HG03469 (cell line): ENCODE measurements at regions not wholly inside any gene's neighbourhood (a gene's known extent, or its start where the extent isn't known, plus 50 kb on each side); places are given as distances from the start of the nearest gene placed in this dataset.
"Not testable (repeated sequence)": the region's sequence is repeated elsewhere in the genome, so short reads cannot be mapped to it uniquely, and the experiment has no call there.

Experiments used
- ATAC-seq: cut with Tn5 transposase; IDR thresholded peaks from one replicate; pipeline ENCODE4 v1.9.1; 2021; ENCODE audit warnings: mild to moderate bottlenecking, moderate library complexity, moderate number of reproducible peaks; ENCODE audit not compliant: unreplicated experiment

- no peak for ATAC-seq
Observed at GRCh38 chr2:64250063-64250462, 105.8 kb upstream of the PELI1 start.

GRCh38 chr2:64250751-64251423, 106.7 kb upstream of the PELI1 start:
- no peak for ATAC-seq

DNA sequence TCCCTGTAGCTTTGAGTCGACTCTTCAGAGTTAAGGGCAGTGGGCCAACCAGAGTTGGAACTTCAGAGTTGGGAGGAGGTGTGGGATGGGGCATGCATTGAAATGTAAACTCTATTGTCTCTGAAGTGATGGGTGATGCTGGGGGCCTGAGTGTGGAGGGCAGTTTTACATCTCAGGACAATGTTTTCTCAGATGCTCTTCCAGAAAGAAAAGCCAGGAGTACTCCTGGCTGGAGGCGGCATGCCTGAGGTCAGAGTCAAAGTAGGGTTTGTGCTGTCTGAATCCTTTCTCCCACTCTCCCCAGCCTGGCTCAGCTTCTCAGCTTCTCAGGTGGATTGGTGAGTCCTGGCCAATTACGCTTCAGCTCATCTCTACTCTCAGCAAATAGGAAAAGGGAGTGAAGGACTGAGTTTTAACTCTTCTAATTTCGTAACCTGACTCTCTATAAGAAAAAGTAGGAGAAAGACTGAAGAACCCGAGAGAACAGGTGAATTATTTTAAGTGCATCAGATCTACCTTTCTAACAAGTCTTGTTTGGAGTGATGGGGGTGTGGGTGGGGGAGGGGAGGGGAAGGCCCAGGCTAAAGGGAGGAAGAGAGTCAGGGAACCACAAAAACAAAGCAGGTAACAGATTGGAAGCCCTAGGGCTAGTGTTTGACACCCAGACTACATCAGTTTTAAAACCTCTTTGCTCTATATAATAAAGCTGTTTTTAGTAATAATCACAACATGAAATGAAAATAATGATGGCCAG, 107.5 kb upstream of the PELI1 start:
- ATAC-seq, result no peak

DNA sequence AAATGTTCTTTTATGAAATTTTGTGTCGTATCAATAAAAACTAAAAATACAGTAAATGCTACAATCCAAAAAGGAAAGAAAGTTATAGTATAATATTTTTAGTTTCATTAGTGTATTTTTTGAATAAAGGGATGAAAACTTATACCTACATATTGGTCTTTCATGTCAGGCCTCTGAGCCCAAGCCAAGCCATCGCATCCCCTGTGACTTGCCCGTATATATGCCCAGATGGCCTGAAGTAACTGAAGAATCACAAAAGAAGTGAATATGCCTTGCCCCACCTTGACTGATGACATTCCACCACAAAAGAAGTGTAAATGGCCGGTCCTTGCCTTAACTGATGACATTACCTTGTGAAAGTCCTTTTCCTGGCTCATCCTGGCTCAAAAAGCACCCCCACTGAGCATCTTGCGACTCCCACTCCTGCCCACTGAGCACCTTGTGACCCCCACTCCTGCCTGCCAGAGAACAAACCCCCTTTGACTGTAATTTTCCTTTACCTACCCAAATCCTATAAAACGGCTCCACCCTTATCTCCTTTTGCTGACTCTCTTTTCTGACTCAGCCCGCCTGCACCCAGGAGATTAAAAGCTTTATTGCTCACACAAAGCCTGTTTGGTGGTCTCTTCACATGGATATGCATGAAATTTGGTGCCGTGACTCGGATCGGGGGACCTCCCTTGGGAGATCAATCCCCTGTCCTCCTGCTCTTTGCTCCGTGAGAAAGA, 108.2 kb upstream of the PELI1 start:
- not testable (repeated sequence) for ATAC-seq

DNA sequence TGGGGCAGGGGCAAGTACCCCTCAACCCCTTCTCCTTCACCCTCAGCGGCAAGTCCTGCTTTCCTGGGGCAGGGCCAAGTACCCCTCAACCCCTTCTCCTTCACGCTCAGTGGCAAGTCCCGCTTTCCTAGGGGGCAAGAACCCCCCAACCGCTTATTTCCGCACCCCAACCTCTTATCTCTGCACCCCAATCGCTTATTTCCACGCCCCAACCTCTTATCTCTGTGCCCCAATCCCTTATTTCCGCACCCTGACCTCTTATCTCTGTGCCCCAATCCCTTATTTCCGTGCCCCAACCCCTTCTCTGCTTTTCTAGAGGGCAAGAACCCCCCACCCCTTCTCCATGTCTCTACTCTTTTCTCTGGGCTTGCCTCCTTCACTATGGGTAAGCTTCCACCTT, 109.2 kb upstream of the PELI1 start:
- ATAC-seq, result not testable (repeated sequence)

DNA sequence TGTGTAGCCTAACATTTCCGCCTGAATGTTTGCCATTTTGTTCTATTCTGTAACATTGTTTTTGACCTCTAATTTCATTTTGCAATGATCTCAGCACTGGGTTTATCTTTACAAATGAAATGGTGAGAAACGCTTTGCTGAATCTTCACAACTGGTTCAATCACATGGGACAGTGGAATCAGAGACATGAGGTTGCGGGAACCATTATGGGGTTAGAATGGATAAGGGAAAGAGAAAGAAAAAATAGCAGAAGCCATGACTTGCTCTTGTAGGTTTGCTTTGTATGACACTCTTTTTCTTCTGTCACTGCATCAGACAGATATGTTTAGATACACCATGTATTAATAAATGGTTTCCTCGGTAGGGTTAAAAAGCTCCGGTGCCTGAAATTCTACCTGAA, 114.3 kb upstream of the PELI1 start:
- ATAC-seq, result no peak

DNA sequence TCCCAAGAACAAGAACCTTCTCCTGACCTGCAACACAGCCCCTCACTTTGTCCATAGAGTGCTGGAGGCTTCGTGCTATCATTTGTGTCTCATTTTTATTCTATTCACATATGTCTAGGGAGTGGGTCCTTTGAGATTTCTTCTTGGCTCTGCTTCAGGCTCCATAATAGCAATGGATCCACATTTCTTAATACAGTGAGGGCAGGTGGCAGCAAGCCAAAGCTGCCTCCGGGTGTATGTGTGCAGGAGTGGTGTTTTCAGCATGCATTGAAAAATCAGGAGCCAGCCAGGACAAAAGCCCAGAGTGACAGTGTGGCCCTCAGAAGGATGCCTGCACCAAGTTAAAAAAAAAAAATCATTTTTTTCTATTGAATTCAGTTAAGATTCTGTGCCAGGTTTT, 115.1 kb upstream of the PELI1 start:
- ATAC-seq, result no peak

DNA sequence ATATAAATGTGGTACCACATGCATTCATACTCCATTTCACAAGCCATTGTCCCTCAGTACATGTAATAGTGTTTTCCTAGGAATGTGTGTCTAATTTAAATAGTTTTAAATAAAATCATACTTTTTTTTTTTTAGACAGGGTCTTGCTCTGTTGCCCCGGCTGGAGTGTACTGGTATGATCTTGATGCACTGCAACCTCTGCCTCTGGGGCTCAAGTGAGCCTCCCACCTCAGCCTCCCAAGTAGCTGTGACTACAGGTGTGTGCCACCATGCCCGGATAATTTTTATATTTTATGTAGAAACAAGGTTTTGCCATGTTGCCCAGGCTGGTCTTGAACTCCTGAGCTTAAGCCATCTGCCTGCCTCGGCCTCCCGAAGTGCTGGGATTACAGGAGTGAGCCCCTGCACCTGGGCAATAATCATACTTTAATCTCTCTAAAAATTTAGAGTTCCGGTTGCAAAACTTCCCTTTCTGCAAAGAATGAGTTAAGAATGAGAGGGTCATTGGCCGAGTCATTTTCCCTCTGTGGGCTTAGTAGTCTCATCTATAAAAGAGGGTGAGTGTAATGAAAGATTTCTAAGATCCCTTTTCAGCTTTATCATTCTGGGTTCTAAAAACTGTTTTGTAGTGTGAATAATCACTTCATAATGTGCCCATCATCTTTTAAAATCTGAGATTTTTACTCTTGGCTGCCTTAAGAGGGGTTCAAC, 116.0 kb upstream of the PELI1 start:
- ATAC-seq, result no peak

GRCh38 chr2:64260817-64261216, 116.6 kb upstream of the PELI1 start:
- peak; percentile 88 for ATAC-seq

DNA sequence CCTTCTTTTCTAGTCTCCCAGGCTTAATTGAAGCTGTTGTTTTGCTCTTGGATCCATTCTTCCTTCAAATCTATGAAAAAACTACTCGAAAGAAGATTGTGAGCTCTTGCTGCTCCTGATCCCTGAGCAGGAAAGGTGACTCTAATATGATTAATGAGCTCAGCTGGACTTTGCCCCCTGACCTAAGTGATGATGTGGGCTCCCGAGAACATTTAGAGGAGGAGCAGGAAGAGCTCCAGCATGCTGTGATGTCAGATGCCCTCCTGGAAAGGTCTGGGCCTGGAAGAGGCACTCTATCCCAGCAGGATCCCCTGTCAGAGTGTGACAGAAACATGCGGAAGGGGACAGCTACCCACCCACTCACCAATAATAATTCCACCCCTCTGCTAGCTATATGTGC, 117.9 kb upstream of the PELI1 start:
- ATAC-seq, result no peak

DNA sequence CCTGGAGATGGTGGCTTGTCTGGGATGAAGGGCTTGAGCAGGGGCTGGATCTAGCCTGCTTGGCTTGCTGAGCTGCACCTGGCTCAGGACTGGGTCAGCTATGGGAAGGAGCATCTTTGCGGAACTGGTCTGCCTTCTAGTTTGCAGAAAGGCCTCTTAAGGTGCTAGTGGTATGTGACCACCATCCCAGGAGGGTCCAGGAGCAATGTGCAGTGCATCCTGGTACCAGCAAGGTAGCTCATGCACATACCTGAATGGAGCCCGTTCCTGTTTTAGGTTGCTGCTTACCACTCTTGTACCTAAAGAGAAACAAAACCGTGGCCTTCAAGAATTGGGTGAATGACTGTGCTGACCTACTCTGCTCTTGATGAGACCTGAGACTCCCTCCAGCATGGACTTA, 118.6 kb upstream of the PELI1 start:
- no peak for ATAC-seq

DNA sequence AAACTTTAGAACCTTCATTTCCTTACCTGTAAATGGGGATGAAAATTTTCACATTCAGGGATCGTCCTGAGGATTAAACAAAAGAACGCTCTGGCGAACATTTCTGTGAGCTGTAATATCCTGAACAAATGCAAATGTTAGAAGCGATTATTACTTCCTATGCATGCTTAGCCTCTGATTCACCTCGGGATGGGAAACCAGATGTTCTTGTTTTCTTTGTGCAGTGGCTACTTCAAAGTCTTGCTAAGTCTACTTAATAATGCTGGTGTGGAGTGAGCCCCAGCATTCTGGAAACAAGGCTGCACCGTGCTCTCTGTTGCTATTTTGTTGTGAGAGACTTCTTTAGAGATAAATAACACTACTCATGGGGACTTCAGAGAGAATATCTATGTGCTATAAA, 119.1 kb upstream of the PELI1 start:
- no peak for ATAC-seq

DNA sequence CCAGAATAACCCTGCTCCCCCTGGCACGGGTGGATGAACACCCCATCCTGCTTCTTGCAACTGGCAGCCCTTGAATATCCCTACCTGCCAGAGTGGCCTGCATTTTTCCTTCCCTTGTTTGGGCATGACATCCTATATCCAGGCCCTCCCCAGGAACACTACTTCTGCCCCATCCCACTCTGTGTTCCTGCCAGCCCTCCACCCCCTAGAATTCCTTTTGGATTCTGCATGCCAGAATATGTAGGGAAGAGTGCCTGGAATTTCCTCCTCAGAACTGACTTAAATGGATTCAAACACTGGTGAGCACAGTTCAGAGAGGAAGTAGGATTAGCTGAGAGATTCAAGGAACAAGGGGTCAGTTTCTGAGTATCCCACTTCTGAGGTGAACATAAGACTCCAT, 123.5 kb upstream of the PELI1 start:
- no peak for ATAC-seq

- ATAC-seq, result no peak
Observed at GRCh38 chr2:64268330-64269048, 124.3 kb upstream of the PELI1 start.

DNA sequence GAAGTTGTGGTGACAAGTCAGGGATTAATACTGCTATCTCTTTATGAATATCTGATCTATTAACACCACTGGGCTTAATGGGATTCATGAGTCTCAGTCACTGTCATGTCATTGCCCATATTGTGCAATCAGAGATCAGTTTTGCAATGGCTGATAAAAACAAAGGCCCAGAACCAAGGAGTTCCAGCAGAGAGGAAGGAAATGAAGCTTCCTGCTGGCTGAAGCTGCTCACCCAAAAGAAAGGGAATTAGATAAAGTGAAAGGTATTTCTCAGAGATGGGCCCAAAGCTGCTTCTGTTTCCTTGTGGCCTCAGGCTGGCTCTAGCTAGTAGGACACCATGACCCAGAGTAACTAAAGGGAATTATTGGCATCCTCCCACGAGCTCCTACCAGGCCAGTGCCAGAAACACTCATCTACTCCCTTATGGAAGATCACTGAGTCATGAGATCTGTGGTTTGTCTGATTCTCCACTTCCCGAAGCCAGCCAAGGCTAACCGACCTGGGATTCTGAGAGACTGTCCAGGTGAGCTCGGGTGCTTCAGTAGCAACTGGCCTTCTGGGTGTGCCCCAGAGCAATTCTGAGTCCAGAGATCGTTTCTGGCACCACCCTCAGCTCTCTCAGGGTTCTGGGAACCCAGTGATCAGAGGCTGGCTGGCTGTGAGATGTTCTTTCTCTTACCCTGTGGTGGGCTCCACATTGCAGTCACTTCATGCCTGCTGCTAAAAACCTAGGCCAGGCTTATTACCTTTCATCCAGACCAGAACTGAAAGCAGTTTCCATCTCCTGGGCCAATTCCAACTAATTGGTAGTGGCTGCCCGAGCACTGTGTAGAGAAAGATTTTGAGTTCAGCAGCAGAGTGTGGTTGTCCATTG, 129.5 kb upstream of the PELI1 start:
- ATAC-seq, result no peak

GRCh38 chr2:64274399-64275173, 130.4 kb upstream of the PELI1 start:
- ATAC-seq, result no peak

DNA sequence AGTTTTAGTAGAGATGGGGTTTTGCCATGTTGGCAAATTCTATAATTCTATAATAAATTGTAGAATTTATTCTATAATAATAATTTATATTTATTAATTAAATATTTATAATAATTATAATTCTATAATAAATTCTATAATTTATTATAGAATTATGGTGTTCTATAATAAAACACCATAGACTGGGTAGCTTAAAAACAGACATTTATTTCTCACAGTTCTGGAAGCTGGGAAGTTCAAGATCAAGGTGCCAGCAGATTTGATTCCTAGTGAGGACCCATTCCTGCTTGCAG, 130.9 kb upstream of the PELI1 start:
- ATAC-seq, result no peak

GRCh38 chr2:64276417-64277095, 132.3 kb upstream of the PELI1 start:
- no peak for ATAC-seq
